ENCODE measurements at regions not wholly inside any gene's neighbourhood (a gene's known extent, or its start where the extent isn't known, plus 50 kb on each side); places are given as distances from the start of the nearest gene placed in this dataset.
"Not testable (repeated sequence)": the region's sequence is repeated elsewhere in the genome, so short reads cannot be mapped to it uniquely, and the experiment has no call there.

GRCh38 chr13:87557788-87558187 lies 113.4 kb upstream of the SLITRK5 start:
- no peaks in the 10 kb centered on the region for H3K9me3 ChIP-seq
- no peaks in the 10 kb centered on the region for H3K27me3 ChIP-seq
- no peaks in the 10 kb centered on the region for H3K36me3 ChIP-seq
- H3K4me3 ChIP-seq = no peak overlapping the region
- no peak overlapping the region for H3K27ac ChIP-seq
- in situ Hi-C loops (cut with MboI; ENCODE audit: low sequenced_read_pairs in 4 of 4) = no loop called here
- intact Hi-C loops (cut with DNase I; ENCODE audit: low total_unique reads) = no loop called here
- no peak for DNase-seq
- no peak for TF ChIP-seq POLR2A (IDR thresholded peaks at IDR 0.05)
- TF ChIP-seq CTCF (IDR thresholded peaks at IDR 0.05 in 4 of 5, conservative IDR thresholded peaks at IDR 0.05 in 1 of 5) = no peak
- H3K4me1 ChIP-seq = no peaks in the 10 kb centered on the region
- no peak for ATAC-seq

GRCh38 chr13:87561580-87561979 lies 109.6 kb upstream of the SLITRK5 start:
- intact Hi-C loops (cut with DNase I; ENCODE audit: low total_unique reads); H3K9me3 ChIP-seq; H3K36me3 ChIP-seq; H3K27ac ChIP-seq; ATAC-seq; DNase-seq; H3K4me1 ChIP-seq; H3K4me3 ChIP-seq; in situ Hi-C loops (cut with MboI; ENCODE audit: low sequenced_read_pairs in 4 of 4); H3K27me3 ChIP-seq: not testable (repeated sequence)

- TF ChIP-seq CTCF (IDR thresholded peaks at IDR 0.05 in 4 of 5, conservative IDR thresholded peaks at IDR 0.05 in 1 of 5) (no peak), POLR2A (IDR thresholded peaks at IDR 0.05) (no peak)
- DNase-seq = no peak
- Histone ChIP-seq H3K36me3 (no peaks in the 10 kb centered on the region), H3K4me3 (no peak overlapping the region), H3K4me1 (no peaks in the 10 kb centered on the region), H3K9me3 (no peaks in the 10 kb centered on the region), H3K27me3 (no peaks in the 10 kb centered on the region), H3K27ac (no peak overlapping the region)
- in situ Hi-C loops (cut with MboI; ENCODE audit: low sequenced_read_pairs in 4 of 4) = no loop called here
- intact Hi-C loops (cut with DNase I; ENCODE audit: low total_unique reads) = no loop called here
- no peak for ATAC-seq
These were observed 100.5 kb upstream of the SLITRK5 start for GRCh38 chr13:87570669-87571068.

- ATAC-seq = no peak
- H3K4me3 ChIP-seq = no peak overlapping the region
- intact Hi-C loops (cut with DNase I; ENCODE audit: low total_unique reads) (no loop called here), in situ Hi-C loops (cut with MboI; ENCODE audit: low sequenced_read_pairs in 4 of 4) (no loop called here)
- no peak for DNase-seq
- TF ChIP-seq POLR2A (IDR thresholded peaks at IDR 0.05) (no peak), CTCF (IDR thresholded peaks at IDR 0.05 in 4 of 5, conservative IDR thresholded peaks at IDR 0.05 in 1 of 5) (no peak)
- H3K4me1 ChIP-seq = no peaks in the 10 kb centered on the region
- no peaks in the 10 kb centered on the region for H3K27me3 ChIP-seq
- no peak overlapping the region for H3K27ac ChIP-seq
- H3K36me3 ChIP-seq = no peaks in the 10 kb centered on the region
- H3K9me3 ChIP-seq = no peaks in the 10 kb centered on the region
These were observed 88.8 kb upstream of the SLITRK5 start for GRCh38 chr13:87582399-87582798.

- no peaks in the 10 kb centered on the region for H3K9me3 ChIP-seq
- DNase-seq (no peak), ATAC-seq (no peak)
- no peak overlapping the region for H3K4me3 ChIP-seq
- in situ Hi-C loops (cut with MboI; ENCODE audit: low sequenced_read_pairs in 4 of 4) = no loop called here
- no peaks in the 10 kb centered on the region for H3K36me3 ChIP-seq
- intact Hi-C loops (cut with DNase I; ENCODE audit: low total_unique reads) = no loop called here
- no peak overlapping the region for H3K27ac ChIP-seq
- TF ChIP-seq POLR2A (IDR thresholded peaks at IDR 0.05) (no peak), CTCF (IDR thresholded peaks at IDR 0.05 in 4 of 5, conservative IDR thresholded peaks at IDR 0.05 in 1 of 5) (no peak)
- H3K4me1 ChIP-seq = no peaks in the 10 kb centered on the region
- no peaks in the 10 kb centered on the region for H3K27me3 ChIP-seq
These were observed 80.7 kb upstream of the SLITRK5 start for GRCh38 chr13:87590518-87590917.

DNA sequence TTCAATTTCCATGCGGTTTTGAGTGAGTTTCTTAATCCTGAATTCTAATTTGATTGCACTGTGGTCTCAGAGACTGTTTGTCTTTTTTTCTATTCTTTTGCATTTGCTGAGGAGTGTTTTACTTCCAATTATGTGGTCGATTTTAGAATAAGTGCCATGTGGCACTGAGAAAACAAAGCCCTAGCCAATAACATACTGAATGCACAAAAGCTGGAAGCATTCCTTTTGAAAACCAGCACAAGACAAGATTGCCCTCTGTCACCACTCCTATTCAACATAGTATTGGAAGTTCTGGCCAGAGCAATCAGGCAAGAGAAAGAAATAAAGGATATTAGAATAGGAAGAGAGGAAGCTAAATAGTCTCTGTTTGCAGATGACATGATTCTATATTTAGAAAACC lies 66.7 kb upstream of the SLITRK5 start:
- H3K9me3 ChIP-seq; in situ Hi-C loops (cut with MboI; ENCODE audit: low sequenced_read_pairs in 4 of 4); H3K27me3 ChIP-seq; H3K27ac ChIP-seq; H3K4me1 ChIP-seq; intact Hi-C loops (cut with DNase I; ENCODE audit: low total_unique reads); H3K4me3 ChIP-seq; ATAC-seq; DNase-seq; H3K36me3 ChIP-seq: not testable (repeated sequence)

Data from gastrocnemius medialis (tissue), 4 donors.